Loucy (cell line): ENCODE measurements at regions not wholly inside any gene's neighbourhood (a gene's known extent, or its start where the extent isn't known, plus 50 kb on each side); places are given as distances from the start of the nearest gene placed in this dataset.

Experiments
- EZH2phosphoT487 ChIP-seq: fragments of 200-600 bp; IDR thresholded peaks from 2 replicates; pipeline ENCODE4 v1.6.1; 2018; ENCODE audit warnings: antibody characterized with exemption, mild to moderate bottlenecking, moderate library complexity, borderline replicate concordance
- TF ChIP-seq, protein P1 (sequence below): fragments of 200-600 bp; sonication (generic); conservative IDR thresholded peaks from 2 replicates; pipeline ENCODE4 v1.5.1; 2014; ENCODE audit warnings: mild to moderate bottlenecking, antibody characterized with exemption, low read length

DNA sequence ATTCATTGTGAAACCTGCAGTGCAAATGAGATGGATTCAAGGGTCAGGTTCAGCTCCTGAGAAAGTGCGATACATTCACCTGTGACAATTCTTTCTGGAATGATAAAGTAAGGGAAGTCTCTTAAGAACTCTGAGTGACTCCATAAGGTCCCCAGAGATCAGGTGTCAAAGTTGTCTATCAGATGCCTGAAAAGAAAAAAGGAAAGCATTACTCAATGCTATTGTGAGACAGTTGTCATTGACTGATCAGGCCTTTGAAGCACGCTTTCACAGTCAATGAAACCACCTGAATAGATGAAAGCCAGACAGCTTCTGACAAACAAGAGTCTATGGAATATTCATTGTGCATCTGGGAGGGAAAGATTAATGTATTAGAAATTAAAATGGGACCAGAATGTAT is 252.7 kb upstream of the GALNT5 start:
- TF ChIP-seq, protein P1, sequence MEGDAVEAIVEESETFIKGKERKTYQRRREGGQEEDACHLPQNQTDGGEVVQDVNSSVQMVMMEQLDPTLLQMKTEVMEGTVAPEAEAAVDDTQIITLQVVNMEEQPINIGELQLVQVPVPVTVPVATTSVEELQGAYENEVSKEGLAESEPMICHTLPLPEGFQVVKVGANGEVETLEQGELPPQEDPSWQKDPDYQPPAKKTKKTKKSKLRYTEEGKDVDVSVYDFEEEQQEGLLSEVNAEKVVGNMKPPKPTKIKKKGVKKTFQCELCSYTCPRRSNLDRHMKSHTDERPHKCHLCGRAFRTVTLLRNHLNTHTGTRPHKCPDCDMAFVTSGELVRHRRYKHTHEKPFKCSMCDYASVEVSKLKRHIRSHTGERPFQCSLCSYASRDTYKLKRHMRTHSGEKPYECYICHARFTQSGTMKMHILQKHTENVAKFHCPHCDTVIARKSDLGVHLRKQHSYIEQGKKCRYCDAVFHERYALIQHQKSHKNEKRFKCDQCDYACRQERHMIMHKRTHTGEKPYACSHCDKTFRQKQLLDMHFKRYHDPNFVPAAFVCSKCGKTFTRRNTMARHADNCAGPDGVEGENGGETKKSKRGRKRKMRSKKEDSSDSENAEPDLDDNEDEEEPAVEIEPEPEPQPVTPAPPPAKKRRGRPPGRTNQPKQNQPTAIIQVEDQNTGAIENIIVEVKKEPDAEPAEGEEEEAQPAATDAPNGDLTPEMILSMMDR: no peak
- TF ChIP-seq EZH2phosphoT487: no peak
